ENCODE measurements at regions not wholly inside any gene's neighbourhood (a gene's known extent, or its start where the extent isn't known, plus 50 kb on each side); places are given as distances from the start of the nearest gene placed in this dataset.

DNA sequence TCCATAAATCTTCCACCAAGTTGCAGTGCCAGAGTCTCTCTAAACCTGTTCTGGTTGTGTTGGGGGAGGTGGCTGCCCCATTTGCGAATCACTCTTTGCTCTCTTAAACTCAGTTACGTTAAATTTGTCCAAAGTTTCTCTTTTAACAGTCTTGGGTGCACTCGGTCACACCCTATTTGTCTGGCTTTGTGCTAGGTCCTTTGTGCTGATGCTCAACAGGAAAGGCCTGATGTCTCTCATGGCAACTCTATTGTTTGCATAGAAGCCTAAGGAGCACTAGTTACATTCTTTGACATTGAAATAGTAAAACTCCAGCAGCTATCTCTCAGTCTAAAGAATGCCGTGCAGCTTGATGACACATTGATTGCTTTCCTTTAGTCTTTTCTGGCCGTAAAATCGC, 105.1 kb downstream of the TRMT11 start:
- Histone ChIP-seq H4K20me1 (ENCODE audit: insufficient read depth, low read length) (no peaks in the 10 kb centered on the region), H3K79me2 (ENCODE audit: low read length) (no peaks in the 10 kb centered on the region), H3K9me3 (replicated peaks; ENCODE audit: insufficient read depth, low read length) (no peaks in the 10 kb centered on the region), H3K27ac (ENCODE audit: low read length) (no peak overlapping the region), H3K4me2 (ENCODE audit: low read depth, low read length) (no peak overlapping the region), H3K36me3 (replicated peaks; ENCODE audit: insufficient read depth, low read length) (no peaks in the 10 kb centered on the region), H3F3A (ENCODE audit: insufficient read depth, low read length) (no peaks in the 10 kb centered on the region), H3K9me2 (replicated peaks; ENCODE audit: insufficient read depth, low read length) (no peaks in the 10 kb centered on the region), H3K9ac (ENCODE audit: low read length) (no peak overlapping the region), H3K4me1 (ENCODE audit: low read length) (no peaks in the 10 kb centered on the region), H3K27me3 (replicated peaks; ENCODE audit: insufficient read depth, low read length) (no peaks in the 10 kb centered on the region), H3K4me3 (ENCODE audit: low read length) (no peak overlapping the region), H2AFZ (ENCODE audit: low read length) (no peak overlapping the region)
- TF ChIP-seq, protein P1, sequence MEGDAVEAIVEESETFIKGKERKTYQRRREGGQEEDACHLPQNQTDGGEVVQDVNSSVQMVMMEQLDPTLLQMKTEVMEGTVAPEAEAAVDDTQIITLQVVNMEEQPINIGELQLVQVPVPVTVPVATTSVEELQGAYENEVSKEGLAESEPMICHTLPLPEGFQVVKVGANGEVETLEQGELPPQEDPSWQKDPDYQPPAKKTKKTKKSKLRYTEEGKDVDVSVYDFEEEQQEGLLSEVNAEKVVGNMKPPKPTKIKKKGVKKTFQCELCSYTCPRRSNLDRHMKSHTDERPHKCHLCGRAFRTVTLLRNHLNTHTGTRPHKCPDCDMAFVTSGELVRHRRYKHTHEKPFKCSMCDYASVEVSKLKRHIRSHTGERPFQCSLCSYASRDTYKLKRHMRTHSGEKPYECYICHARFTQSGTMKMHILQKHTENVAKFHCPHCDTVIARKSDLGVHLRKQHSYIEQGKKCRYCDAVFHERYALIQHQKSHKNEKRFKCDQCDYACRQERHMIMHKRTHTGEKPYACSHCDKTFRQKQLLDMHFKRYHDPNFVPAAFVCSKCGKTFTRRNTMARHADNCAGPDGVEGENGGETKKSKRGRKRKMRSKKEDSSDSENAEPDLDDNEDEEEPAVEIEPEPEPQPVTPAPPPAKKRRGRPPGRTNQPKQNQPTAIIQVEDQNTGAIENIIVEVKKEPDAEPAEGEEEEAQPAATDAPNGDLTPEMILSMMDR (IDR thresholded peaks at IDR 0.05; ENCODE audit: low read length): no peak
- no peak for TF ChIP-seq EZH2 (optimal IDR thresholded peaks at IDR 0.05; ENCODE audit: low read depth, low read length)
- TF ChIP-seq EZH2phosphoT487 (IDR thresholded peaks at IDR 0.05; ENCODE audit: low read length): no peak
- no peak for DNase-seq

DNA sequence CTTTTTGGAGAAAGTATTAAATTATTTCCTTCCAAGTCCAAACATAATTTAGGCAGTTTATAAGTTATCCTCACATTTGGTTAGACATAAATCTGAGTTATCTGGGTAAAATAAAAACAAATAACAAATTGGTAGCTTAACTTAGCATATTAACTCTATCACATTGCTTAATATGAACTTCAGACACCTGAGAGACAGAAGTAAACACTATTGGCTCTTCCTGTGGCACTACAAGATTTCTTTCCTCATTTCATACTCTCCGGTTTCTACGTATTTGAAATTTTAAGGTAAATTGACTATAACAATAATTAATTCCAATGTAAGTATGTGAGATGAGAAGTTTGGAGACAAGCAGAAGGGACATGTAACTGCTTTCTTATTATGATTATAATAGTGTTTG, 106.8 kb downstream of the TRMT11 start:
- H3K27ac ChIP-seq (ENCODE audit: low read length): no peak overlapping the region
- H3K36me3 ChIP-seq (replicated peaks; ENCODE audit: insufficient read depth, low read length): no peaks in the 10 kb centered on the region
- no peaks in the 10 kb centered on the region for H3K9me2 ChIP-seq (replicated peaks; ENCODE audit: insufficient read depth, low read length)
- no peak overlapping the region for H3K9ac ChIP-seq (ENCODE audit: low read length)
- no peak overlapping the region for H3K4me3 ChIP-seq (ENCODE audit: low read length)
- H3K79me2 ChIP-seq (ENCODE audit: low read length): no peaks in the 10 kb centered on the region
- no peaks in the 10 kb centered on the region for H3K27me3 ChIP-seq (replicated peaks; ENCODE audit: insufficient read depth, low read length)
- no peak overlapping the region for H2AFZ ChIP-seq (ENCODE audit: low read length)
- no peaks in the 10 kb centered on the region for H4K20me1 ChIP-seq (ENCODE audit: insufficient read depth, low read length)
- H3K4me2 ChIP-seq (ENCODE audit: low read depth, low read length): no peak overlapping the region
- TF ChIP-seq EZH2phosphoT487 (IDR thresholded peaks at IDR 0.05; ENCODE audit: low read length) (no peak), EZH2 (optimal IDR thresholded peaks at IDR 0.05; ENCODE audit: low read depth, low read length) (no peak)
- TF ChIP-seq, protein P1 (IDR thresholded peaks at IDR 0.05; ENCODE audit: low read length): no peak
- no peak for DNase-seq
- no peaks in the 10 kb centered on the region for H3K9me3 ChIP-seq (replicated peaks; ENCODE audit: insufficient read depth, low read length)
- H3K4me1 ChIP-seq (ENCODE audit: low read length): no peaks in the 10 kb centered on the region
- no peaks in the 10 kb centered on the region for H3F3A ChIP-seq (ENCODE audit: insufficient read depth, low read length)

DNA sequence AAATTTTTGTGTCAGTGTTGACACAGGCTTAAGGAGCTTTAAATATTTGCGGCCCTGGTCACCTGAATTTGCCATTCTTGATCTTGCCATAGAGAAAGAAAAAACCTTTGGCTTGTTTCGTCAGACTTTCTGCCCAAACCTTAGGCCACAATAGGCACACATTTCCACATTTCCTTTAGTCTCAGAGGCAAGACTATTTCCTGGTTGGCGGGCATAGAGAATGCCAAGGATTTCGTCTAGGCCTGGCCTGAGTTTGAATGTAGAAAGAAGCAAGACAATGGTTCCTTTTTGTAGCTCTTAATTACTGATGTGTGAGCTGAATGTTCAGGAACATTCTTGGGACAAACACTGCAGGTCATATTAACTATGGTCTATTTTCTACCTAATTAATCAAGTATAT, 108.1 kb downstream of the TRMT11 start:
- TF ChIP-seq EZH2 (optimal IDR thresholded peaks at IDR 0.05; ENCODE audit: low read depth, low read length) (no peak), EZH2phosphoT487 (IDR thresholded peaks at IDR 0.05; ENCODE audit: low read length) (no peak)
- TF ChIP-seq, protein P1 (IDR thresholded peaks at IDR 0.05; ENCODE audit: low read length): no peak
- no peaks in the 10 kb centered on the region for H3K36me3 ChIP-seq (replicated peaks; ENCODE audit: insufficient read depth, low read length)
- H2AFZ ChIP-seq (ENCODE audit: low read length): no peak overlapping the region
- H3K4me2 ChIP-seq (ENCODE audit: low read depth, low read length): no peak overlapping the region
- no peak overlapping the region for H3K9ac ChIP-seq (ENCODE audit: low read length)
- no peaks in the 10 kb centered on the region for H3K9me2 ChIP-seq (replicated peaks; ENCODE audit: insufficient read depth, low read length)
- H3K9me3 ChIP-seq (replicated peaks; ENCODE audit: insufficient read depth, low read length): no peaks in the 10 kb centered on the region
- H3K4me1 ChIP-seq (ENCODE audit: low read length): no peaks in the 10 kb centered on the region
- no peak overlapping the region for H3K27ac ChIP-seq (ENCODE audit: low read length)
- no peak overlapping the region for H3K4me3 ChIP-seq (ENCODE audit: low read length)
- DNase-seq: no peak
- no peaks in the 10 kb centered on the region for H3K79me2 ChIP-seq (ENCODE audit: low read length)
- no peaks in the 10 kb centered on the region for H3F3A ChIP-seq (ENCODE audit: insufficient read depth, low read length)
- H4K20me1 ChIP-seq (ENCODE audit: insufficient read depth, low read length): no peaks in the 10 kb centered on the region
- H3K27me3 ChIP-seq (replicated peaks; ENCODE audit: insufficient read depth, low read length): no peaks in the 10 kb centered on the region
